Tibial nerve (tissue), 4 donors: ENCODE measurements at regions not wholly inside any gene's neighbourhood (a gene's known extent, or its start where the extent isn't known, plus 50 kb on each side); places are given as distances from the start of the nearest gene placed in this dataset.

ENCODE experiments used
- DNase-seq, 2 donors: peaks; one replicate each; pipeline ENCODE4 v3.0.0-alpha.2; 2019; ENCODE audit warnings: low spot score in 2 of 2
- H3K27ac ChIP-seq, 4 donors: fragments of 200-600 bp; sonication (generic) in 3 of 4; one replicate each; pipeline ENCODE4 v1.5.1; 2017 to 2019; ENCODE audit warnings: mild to moderate bottlenecking in 1 of 4
- H3K27me3 ChIP-seq, 2 donors: fragments of 200-600 bp; sonication (generic) in 1 of 2; one replicate each; pipeline versions ENCODE4 v1.5.1 to v1.6.0; 2017 to 2019
- H3K36me3 ChIP-seq, 3 donors: fragments of 200-600 bp; sonication (generic); one replicate each; pipeline ENCODE4 v1.5.1; 2018 to 2019
- H3K4me1 ChIP-seq, 4 donors: fragments of 200-600 bp; sonication (generic) in 3 of 4; one replicate each; pipeline ENCODE4 v1.5.1; 2017 to 2019
- H3K4me3 ChIP-seq, 4 donors: fragments of 200-600 bp; sonication (generic) in 3 of 4; one replicate each; pipeline ENCODE4 v1.5.1; 2017 to 2019; ENCODE audit warnings: mild to moderate bottlenecking in 1 of 4, moderate library complexity in 1 of 4
- H3K9me3 ChIP-seq, 4 donors: fragments of 200-600 bp; sonication (generic) in 3 of 4; one replicate each; pipeline ENCODE4 v1.5.1; 2017 to 2019
- EP300 ChIP-seq, 2 donors: sonication (generic); formaldehyde crosslinking; IDR thresholded peaks; one replicate each; pipeline ENCODE4 v1.6.1; 2017; ENCODE audit warnings: antibody characterized with exemption in 2 of 2, mild to moderate bottlenecking in 1 of 2
- POLR2A ChIP-seq, 2 donors: fragments of 450-650 bp; IDR thresholded peaks; one replicate each; pipeline ENCODE4 v1.6.1; 2017; ENCODE audit warnings: antibody characterized with exemption in 2 of 2, mild to moderate bottlenecking in 2 of 2, moderate library complexity in 2 of 2
- WGBS, 2 donors: methylation state at CpG; one replicate each; pipeline ENCODE4 v1.1.5; 2018; 5-methylcytosine and 5-hydroxymethylcytosine counted together
- TF ChIP-seq, protein P1 (sequence below), 5 experiments: fragments of 200-600 bp in 3 of 5; fragments of 450-650 bp in 2 of 5; sonication (generic) in 3 of 5; IDR thresholded peaks; one replicate each; pipeline ENCODE4 v1.5.1; 2016 to 2019; ENCODE audit warnings: antibody characterized with exemption in 5 of 5, mild to moderate bottlenecking in 3 of 5, moderate library complexity in 2 of 5

DNA sequence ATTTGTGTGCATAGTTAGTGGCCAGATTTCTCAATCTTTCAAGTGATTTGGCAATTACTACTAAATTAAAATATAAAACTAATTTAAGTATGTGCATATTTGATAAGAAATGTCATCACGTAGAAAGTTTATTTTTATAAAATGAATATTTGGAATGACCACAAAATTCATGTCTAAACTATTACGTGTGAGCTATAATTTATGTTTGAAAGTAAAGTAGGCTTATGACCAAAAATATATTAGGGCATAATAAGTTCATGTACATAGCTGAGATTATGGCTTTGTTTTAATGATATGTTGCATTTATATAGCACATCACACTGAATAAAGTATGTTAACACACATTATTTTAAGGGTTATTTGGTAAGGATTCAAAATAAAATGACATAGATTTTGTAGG is 1532.6 kb downstream of the C4orf33 start:
- H3K27me3 ChIP-seq: no peaks in the 10 kb centered on the region
- TF ChIP-seq EP300 (IDR thresholded peaks at IDR 0.05) (no peak), POLR2A (IDR thresholded peaks at IDR 0.05) (no peak)
- TF ChIP-seq, protein P1, sequence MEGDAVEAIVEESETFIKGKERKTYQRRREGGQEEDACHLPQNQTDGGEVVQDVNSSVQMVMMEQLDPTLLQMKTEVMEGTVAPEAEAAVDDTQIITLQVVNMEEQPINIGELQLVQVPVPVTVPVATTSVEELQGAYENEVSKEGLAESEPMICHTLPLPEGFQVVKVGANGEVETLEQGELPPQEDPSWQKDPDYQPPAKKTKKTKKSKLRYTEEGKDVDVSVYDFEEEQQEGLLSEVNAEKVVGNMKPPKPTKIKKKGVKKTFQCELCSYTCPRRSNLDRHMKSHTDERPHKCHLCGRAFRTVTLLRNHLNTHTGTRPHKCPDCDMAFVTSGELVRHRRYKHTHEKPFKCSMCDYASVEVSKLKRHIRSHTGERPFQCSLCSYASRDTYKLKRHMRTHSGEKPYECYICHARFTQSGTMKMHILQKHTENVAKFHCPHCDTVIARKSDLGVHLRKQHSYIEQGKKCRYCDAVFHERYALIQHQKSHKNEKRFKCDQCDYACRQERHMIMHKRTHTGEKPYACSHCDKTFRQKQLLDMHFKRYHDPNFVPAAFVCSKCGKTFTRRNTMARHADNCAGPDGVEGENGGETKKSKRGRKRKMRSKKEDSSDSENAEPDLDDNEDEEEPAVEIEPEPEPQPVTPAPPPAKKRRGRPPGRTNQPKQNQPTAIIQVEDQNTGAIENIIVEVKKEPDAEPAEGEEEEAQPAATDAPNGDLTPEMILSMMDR (IDR thresholded peaks at IDR 0.05): no peak
- H3K4me3 ChIP-seq: no peak overlapping the region
- H3K4me1 ChIP-seq: no peaks in the 10 kb centered on the region
- H3K36me3 ChIP-seq: no peaks in the 10 kb centered on the region
- H3K9me3 ChIP-seq: peaks cover 0 to 9% (median 0%) of the 10 kb centered on the region in 4 donors
- H3K27ac ChIP-seq: no peak overlapping the region
- WGBS, 2 donors: 84 to 91% methylated on average over 2 of the region's 2 CpGs
- no peak for DNase-seq

DNA sequence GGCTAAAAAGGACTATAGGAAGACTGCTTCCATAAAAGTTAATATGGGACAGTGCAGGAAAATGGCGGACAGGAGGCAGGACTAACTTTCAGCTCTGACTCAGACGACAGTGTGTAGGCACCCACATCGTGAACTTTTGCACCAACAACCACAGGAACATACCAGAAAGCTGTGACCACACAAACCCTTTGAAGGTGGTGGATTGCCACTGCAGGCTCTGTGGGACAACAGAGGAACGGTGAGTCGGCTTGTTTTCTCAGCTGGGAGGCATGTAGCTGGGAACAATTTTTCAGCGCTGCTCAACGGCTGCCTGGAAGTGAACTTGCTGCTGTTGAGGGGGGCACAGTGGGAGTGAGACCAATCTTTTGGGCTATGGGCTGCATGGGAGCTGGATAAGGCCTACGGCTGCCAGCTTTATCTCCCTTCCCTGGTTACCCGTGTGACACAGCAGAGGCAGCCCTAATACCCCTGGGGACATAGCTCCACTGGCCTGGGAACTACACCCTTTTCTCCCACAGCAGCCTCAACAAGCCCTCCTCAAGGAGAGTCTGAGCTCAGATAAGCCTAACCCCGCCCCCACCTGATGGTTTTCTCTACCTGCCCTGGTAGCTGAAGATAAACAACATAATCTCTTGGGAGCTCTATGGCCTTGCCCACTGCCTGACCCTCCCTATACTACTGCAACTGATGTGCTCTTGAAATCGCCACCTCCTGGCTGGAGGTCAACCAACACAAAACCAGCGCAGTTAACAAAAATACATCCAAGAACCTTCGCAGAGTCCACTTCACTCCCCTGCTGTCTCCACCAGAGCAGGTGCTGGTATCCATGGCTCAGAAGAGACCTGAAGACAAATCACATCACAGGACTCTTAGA is 1537.0 kb downstream of the C4orf33 start:
- 90% methylated on average over 13 of the region's 13 CpGs for WGBS, 2 donors
- no peak for DNase-seq
- H3K27ac ChIP-seq: no peak overlapping the region
- no peaks in the 10 kb centered on the region for H3K36me3 ChIP-seq
- TF ChIP-seq POLR2A (IDR thresholded peaks at IDR 0.05) (no peak), EP300 (IDR thresholded peaks at IDR 0.05) (no peak)
- TF ChIP-seq, protein P1 (IDR thresholded peaks at IDR 0.05): no peak
- H3K4me3 ChIP-seq: no peak overlapping the region
- peaks cover 0 to 12% (median 0%) of the 10 kb centered on the region in 4 donors for H3K9me3 ChIP-seq
- H3K4me1 ChIP-seq: no peaks in the 10 kb centered on the region
- H3K27me3 ChIP-seq: no peaks in the 10 kb centered on the region

DNA sequence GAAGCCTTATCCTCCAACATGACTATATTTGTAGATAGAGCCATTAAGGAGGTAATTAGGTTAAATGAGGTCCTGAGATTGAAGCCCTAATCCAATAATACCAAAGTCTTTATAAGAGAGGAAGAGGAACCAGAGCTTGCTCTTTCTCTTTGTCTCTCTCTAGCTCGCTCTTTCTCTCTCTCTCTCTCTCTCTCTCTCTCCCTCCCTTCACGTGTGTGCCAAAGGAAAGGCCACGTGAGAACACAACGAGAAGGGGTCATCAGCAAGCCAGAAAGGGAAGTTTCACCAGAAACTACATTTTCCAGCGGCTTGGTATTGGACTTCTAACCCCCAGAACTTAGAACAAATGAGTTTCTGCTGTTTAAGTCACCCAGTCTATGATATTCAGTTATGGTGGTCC is 1540.5 kb downstream of the C4orf33 start:
- Histone ChIP-seq H3K4me3 (no peak overlapping the region), H3K27ac (no peak overlapping the region), H3K4me1 (no peaks in the 10 kb centered on the region), H3K36me3 (no peaks in the 10 kb centered on the region), H3K9me3 (peaks cover 0 to 12% (median 0%) of the 10 kb centered on the region in 4 donors), H3K27me3 (no peaks in the 10 kb centered on the region)
- no peak for DNase-seq
- WGBS, 2 donors: 63 to 76% methylated on average over 5 of the region's 5 CpGs
- TF ChIP-seq, protein P1 (IDR thresholded peaks at IDR 0.05): no peak

DNA sequence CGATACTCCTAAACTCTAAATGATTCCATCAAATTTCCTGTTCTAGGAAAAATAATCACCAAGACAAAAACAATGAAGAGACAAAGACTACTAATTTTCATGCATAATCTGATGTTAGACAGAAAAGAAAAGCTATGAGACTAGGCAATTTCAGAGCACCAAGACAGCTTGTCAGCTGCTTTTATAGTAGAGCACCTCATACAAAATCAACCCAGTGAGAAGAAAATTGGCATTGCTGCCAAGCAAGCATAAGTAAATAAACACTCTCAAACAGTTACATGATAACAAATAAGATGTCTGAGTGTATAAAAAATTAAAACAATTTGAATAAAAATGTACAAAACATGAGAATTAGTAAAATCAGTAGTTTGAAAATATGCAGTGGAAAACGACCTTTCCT is 1544.6 kb downstream of the C4orf33 start:
- TF ChIP-seq, protein P1 (IDR thresholded peaks at IDR 0.05): no peak
- TF ChIP-seq POLR2A (IDR thresholded peaks at IDR 0.05) (no peak), EP300 (IDR thresholded peaks at IDR 0.05) (no peak)
- Histone ChIP-seq H3K9me3 (no peaks in the 10 kb centered on the region), H3K27ac (no peak overlapping the region), H3K27me3 (no peaks in the 10 kb centered on the region), H3K4me1 (no peaks in the 10 kb centered on the region), H3K4me3 (no peak overlapping the region), H3K36me3 (no peaks in the 10 kb centered on the region)
- DNase-seq: no peak
- 78 to 83% methylated on average over 2 of the region's 2 CpGs for WGBS, 2 donors

DNA sequence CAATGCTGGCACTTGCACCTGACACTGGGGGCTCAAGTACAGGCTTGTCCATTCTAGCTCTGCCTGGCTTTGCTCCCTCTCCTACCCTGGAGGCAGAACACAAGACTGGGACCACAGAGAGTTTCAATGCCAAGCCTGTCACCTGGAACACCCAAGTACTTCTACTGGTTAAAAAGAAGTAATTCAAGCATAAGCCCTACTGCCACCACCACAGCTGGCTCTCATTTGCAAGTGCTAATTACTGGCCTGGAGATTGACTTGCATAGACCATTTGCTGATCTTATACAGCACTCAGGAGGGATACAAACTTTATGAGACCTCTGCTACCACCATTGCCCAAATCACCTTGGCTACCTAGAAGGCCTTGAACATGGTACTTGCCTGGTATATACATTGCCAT is 1550.9 kb downstream of the C4orf33 start:
- TF ChIP-seq, protein P1 (IDR thresholded peaks at IDR 0.05): no peak
- TF ChIP-seq POLR2A (IDR thresholded peaks at IDR 0.05) (no peak), EP300 (IDR thresholded peaks at IDR 0.05) (no peak)
- Histone ChIP-seq H3K27me3 (no peaks in the 10 kb centered on the region), H3K9me3 (no peaks in the 10 kb centered on the region), H3K4me1 (no peaks in the 10 kb centered on the region), H3K27ac (no peak overlapping the region), H3K36me3 (no peaks in the 10 kb centered on the region), H3K4me3 (no peak overlapping the region)
- DNase-seq: no peak
